MCF 10A (cell line): ENCODE measurements at regions not wholly inside any gene's neighbourhood (a gene's known extent, or its start where the extent isn't known, plus 50 kb on each side); places are given as distances from the start of the nearest gene placed in this dataset.

Experiments
- BruUV-seq: library from RNA; stranded (reverse); fragments of 400-500 nt; replicated peaks from 2 replicates; lab custom pipeline; 2021; lab: Mats Ljungman, UMichigan
- CTCF ChIA-PET: fragments of 300-600 bp; sonication (Branson Sonifier 250); formaldehyde crosslinking; extraction: SDS; loops from one replicate; lab custom pipeline; 2021; ENCODE audit warnings: antibody characterized with exemption, inconsistent platforms; lab: Yijun Ruan, JAX
- POLR2A ChIA-PET: fragments of 300-600, 350-650 bp; sonication (Branson Sonifier 250); formaldehyde crosslinking; extraction: SDS; loops from one replicate; lab custom pipeline; 2020; ENCODE audit warnings: antibody characterized with exemption, inconsistent platforms; lab: Yijun Ruan, JAX
- DNase-seq: peaks from one replicate; pipeline ENCODE4 v3.0.0-alpha.2; 2018; ENCODE audit not compliant: unreplicated experiment
- H3K27ac Mint-ChIP-seq: one replicate; pipeline ENCODE4 v1.8.0; 2022; ENCODE audit warnings: mild to moderate bottlenecking, low read depth, mixed read lengths; ENCODE audit not compliant: unreplicated experiment
- H3K27me3 Mint-ChIP-seq: one replicate; pipeline ENCODE4 v1.8.0; 2022; ENCODE audit warnings: mixed read lengths; ENCODE audit not compliant: insufficient read depth, unreplicated experiment
- H3K36me3 Mint-ChIP-seq: one replicate; pipeline ENCODE4 v1.8.0; 2022; ENCODE audit warnings: mild to moderate bottlenecking, moderate library complexity, mixed read lengths; ENCODE audit not compliant: insufficient read depth, unreplicated experiment
- H3K4me1 Mint-ChIP-seq: one replicate; pipeline ENCODE4 v1.8.0; 2022; ENCODE audit warnings: mixed read lengths; ENCODE audit not compliant: insufficient read depth, unreplicated experiment
- H3K4me3 Mint-ChIP-seq: one replicate; pipeline ENCODE4 v1.8.0; 2022; ENCODE audit warnings: mild to moderate bottlenecking, moderate library complexity, mixed read lengths; ENCODE audit not compliant: unreplicated experiment
- H3K9me3 Mint-ChIP-seq: one replicate; pipeline ENCODE4 v1.8.0; 2022; ENCODE audit warnings: mixed read lengths; ENCODE audit not compliant: unreplicated experiment
- intact Hi-C: fragments of 100-400 bp; cut with micrococcal nuclease; formaldehyde crosslinking; loops from 2 replicates; pipeline ENCODE4 v1.14.1; 2022
- TF ChIP-seq, protein P1 (sequence below): fragments of 200-600 bp; IDR thresholded peaks from one replicate; pipeline ENCODE4 v1.8.0; 2022; ENCODE audit warnings: antibody characterized with exemption, mild to moderate bottlenecking; ENCODE audit not compliant: unreplicated experiment

DNA sequence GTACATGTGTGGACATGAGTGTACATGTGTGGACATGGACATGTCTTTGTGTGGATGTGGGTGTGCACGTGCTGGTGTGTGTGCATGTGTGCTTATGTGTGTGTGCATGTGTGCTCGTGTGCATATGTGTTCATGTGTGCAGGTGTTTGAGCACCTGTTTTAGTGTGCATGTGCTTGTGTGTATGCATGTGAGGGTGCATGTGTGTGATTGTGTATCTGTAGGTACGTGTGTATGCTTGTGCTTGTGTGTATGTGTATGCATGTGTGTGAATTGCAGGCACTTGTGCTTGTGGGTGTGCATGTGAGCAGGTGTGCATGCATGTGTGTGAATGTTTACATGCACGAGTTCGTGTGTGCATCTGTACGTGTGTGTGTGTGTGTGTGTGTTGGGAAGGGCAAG, 300.6 kb upstream of the EEF2KMT start:
- intact Hi-C loops: no loop called here
- BruUV-seq: no TSS peak

DNA sequence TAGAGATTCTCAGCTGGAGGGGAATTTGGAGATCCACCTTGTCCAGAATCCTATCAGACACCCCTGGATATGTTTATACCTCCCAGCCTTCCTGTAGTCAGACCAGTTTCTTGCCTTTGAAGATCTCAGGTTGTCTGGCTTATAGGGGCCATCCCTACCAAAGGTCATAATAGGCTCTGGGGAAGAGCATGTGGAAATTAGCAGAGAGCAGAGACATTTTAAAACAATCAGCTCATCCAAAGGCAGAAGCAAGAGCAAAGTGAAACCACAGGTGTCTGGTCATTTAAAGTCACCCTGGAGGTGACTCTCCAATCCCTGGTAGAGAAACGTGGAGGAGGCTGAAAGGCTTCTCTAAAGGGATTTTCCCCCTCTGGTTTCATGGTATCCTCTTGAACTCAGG, 299.3 kb upstream of the EEF2KMT start:
- ChIA-PET POLR2A (no interaction called here), CTCF (no interaction called here)
- Mint-ChIP-seq H3K36me3 (no peaks in the 10 kb centered on the region), H3K27me3 (no peaks in the 10 kb centered on the region), H3K9me3 (peaks cover 64% of the 10 kb centered on the region), H3K27ac (no peak overlapping the region), H3K4me3 (no peak overlapping the region), H3K4me1 (no peaks in the 10 kb centered on the region)
- no TSS peak for BruUV-seq
- TF ChIP-seq, protein P1, sequence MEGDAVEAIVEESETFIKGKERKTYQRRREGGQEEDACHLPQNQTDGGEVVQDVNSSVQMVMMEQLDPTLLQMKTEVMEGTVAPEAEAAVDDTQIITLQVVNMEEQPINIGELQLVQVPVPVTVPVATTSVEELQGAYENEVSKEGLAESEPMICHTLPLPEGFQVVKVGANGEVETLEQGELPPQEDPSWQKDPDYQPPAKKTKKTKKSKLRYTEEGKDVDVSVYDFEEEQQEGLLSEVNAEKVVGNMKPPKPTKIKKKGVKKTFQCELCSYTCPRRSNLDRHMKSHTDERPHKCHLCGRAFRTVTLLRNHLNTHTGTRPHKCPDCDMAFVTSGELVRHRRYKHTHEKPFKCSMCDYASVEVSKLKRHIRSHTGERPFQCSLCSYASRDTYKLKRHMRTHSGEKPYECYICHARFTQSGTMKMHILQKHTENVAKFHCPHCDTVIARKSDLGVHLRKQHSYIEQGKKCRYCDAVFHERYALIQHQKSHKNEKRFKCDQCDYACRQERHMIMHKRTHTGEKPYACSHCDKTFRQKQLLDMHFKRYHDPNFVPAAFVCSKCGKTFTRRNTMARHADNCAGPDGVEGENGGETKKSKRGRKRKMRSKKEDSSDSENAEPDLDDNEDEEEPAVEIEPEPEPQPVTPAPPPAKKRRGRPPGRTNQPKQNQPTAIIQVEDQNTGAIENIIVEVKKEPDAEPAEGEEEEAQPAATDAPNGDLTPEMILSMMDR: no peak
- DNase-seq: no peak
- intact Hi-C loops: no loop called here

More for the DNA sequence above, 300.6 kb upstream of the EEF2KMT start:
- H3K27me3 Mint-ChIP-seq: no peaks in the 10 kb centered on the region
- H3K27ac Mint-ChIP-seq: no peak overlapping the region
- peaks cover 63% of the 10 kb centered on the region for H3K9me3 Mint-ChIP-seq
- H3K36me3 Mint-ChIP-seq: no peaks in the 10 kb centered on the region
- no peak for DNase-seq
- H3K4me1 Mint-ChIP-seq: no peaks in the 10 kb centered on the region
- POLR2A ChIA-PET: no interaction called here
- CTCF ChIA-PET: interaction anchor here (0.6 kb wide), 1 partner anchor 388 kb away, joined by 3 read pairs; no protein-coding TSS in a partner anchor
- H3K4me3 Mint-ChIP-seq: no peak overlapping the region
- TF ChIP-seq, protein P1: no peak

DNA sequence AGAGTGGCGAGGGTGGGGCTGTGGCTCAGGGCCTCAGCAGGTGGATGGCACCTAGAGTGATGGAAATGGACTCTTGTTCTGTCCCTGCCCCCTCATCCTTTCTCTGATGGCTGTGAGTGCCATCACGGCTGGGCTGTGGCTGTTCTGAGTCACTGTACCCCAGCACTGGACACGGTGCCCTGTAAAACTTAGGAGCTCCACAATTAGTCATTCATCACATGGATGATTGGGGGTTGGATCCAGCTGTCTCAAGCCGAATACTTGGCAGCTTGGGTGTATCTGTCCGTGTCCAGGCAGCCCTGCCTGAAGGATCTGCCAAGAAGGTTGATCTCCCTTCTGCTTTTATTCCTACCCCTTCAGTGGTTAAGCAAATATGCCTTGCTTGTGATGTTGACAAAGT, 295.5 kb upstream of the EEF2KMT start:
- no peaks in the 10 kb centered on the region for H3K27me3 Mint-ChIP-seq
- DNase-seq: no peak

DNA sequence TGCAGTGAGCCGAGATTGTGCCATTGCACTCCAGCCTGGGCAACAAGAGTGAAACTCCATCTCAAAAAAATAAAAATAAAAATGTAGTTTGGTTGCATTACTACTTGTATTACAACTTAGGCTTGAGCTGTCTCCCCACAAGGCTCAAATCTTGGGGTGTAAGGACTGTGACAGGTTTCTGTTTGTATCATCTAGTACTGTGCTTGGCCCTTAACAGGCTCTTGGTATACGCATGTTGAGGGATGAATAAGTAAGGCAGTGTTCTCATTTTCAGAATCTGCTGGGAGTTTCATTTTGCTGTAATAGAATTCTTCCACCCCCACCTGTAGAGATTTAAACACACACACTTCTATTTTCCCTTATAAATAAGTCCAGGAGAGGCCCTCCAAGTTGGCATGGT, 289.4 kb upstream of the EEF2KMT start:
- BruUV-seq: no TSS peak

More for the DNA sequence above, 295.5 kb upstream of the EEF2KMT start:
- BruUV-seq: no TSS peak
- no peaks in the 10 kb centered on the region for H3K4me1 Mint-ChIP-seq
- POLR2A ChIA-PET: no interaction called here
- no peak overlapping the region for H3K4me3 Mint-ChIP-seq
- peaks cover 60% of the 10 kb centered on the region for H3K9me3 Mint-ChIP-seq
- CTCF ChIA-PET: no interaction called here
- TF ChIP-seq, protein P1: no peak
- intact Hi-C loops: no loop called here
- H3K36me3 Mint-ChIP-seq: no peaks in the 10 kb centered on the region
- no peak overlapping the region for H3K27ac Mint-ChIP-seq

More for the DNA sequence above, 289.4 kb upstream of the EEF2KMT start:
- Mint-ChIP-seq H3K36me3 (no peaks in the 10 kb centered on the region), H3K4me3 (no peak overlapping the region), H3K4me1 (no peaks in the 10 kb centered on the region), H3K27ac (no peak overlapping the region), H3K27me3 (no peaks in the 10 kb centered on the region), H3K9me3 (peaks cover 40% of the 10 kb centered on the region)
- intact Hi-C loops: no loop called here
- TF ChIP-seq, protein P1: no peak
- POLR2A ChIA-PET: no interaction called here
- CTCF ChIA-PET: no interaction called here
- DNase-seq: no peak
